ENCODE measurements at regions not wholly inside any gene's neighbourhood (a gene's known extent, or its start where the extent isn't known, plus 50 kb on each side); places are given as distances from the start of the nearest gene placed in this dataset.

GRCh38 chr2:150548527-150548926, 61.1 kb upstream of the RND3 start:
- ChIA-PET POLR2A (no interaction called here), CTCF (interaction anchor here (0.5 to 1.1 kb wide), 5 partner anchors 10 to 953 kb away, joined by 3 to 5 read pairs (median 4); no protein-coding TSS in a partner anchor)
- Histone ChIP-seq H3K36me3 (ENCODE audit: control insufficient read depth, insufficient read depth, low read length) (no peaks in the 10 kb centered on the region), H3K9me3 (no peaks in the 10 kb centered on the region), H3K27me3 (replicated peaks; ENCODE audit: control insufficient read depth, insufficient read depth, low read length) (no peaks in the 10 kb centered on the region), H3K4me1 (peaks cover 5% of the 10 kb centered on the region; the same call in 1 of the 2 replicates), H3K4me3 (ENCODE audit: low read depth, low read length) (no peak overlapping the region)
- TF ChIP-seq CTCF (IDR thresholded peaks at IDR 0.05; ENCODE audit: insufficient read depth in 1 of 2, low read depth in 1 of 2, low read length in 1 of 2, severe bottlenecking in 1 of 2, unreplicated experiment in 1 of 2), result peak; percentile 54 to 63
- H3K27ac Mint-ChIP-seq (ENCODE audit: unreplicated experiment), result no peak overlapping the region
- H3K27me3 Mint-ChIP-seq (ENCODE audit: insufficient read depth, unreplicated experiment), result no peaks in the 10 kb centered on the region
- BruUV-seq (replicated peaks), result no TSS peak
- no peaks in the 10 kb centered on the region for H3K4me1 Mint-ChIP-seq (ENCODE audit: low read depth, unreplicated experiment)
- intact Hi-C loops (cut with micrococcal nuclease; ENCODE audit: unreplicated experiment), result no loop called here
- peak in 1 of 2 experiments; percentile 30 for DNase-seq
- no peaks in the 10 kb centered on the region for H3K9me3 Mint-ChIP-seq (ENCODE audit: unreplicated experiment)
- H3K36me3 Mint-ChIP-seq (ENCODE audit: insufficient read depth, unreplicated experiment), result no peaks in the 10 kb centered on the region
- no peak overlapping the region for H3K4me3 Mint-ChIP-seq (ENCODE audit: unreplicated experiment)

GRCh38 chr2:150545916-150546315, 58.4 kb upstream of the RND3 start:
- Histone ChIP-seq H3K4me3 (ENCODE audit: low read depth, low read length) (no peak overlapping the region), H3K4me1 (no peaks in the 10 kb centered on the region), H3K9me3 (0 out of 2 replicates have a peak, but pooled peaks cover 2% of the 10 kb centered on the region), H3K36me3 (ENCODE audit: control insufficient read depth, insufficient read depth, low read length) (no peaks in the 10 kb centered on the region), H3K27me3 (replicated peaks; ENCODE audit: control insufficient read depth, insufficient read depth, low read length) (no peaks in the 10 kb centered on the region)
- DNase-seq, result no peak
- TF ChIP-seq CTCF (IDR thresholded peaks at IDR 0.05; ENCODE audit: insufficient read depth in 1 of 2, low read depth in 1 of 2, low read length in 1 of 2, severe bottlenecking in 1 of 2, unreplicated experiment in 1 of 2), result no peak
- Mint-ChIP-seq H3K27ac (ENCODE audit: unreplicated experiment) (no peak overlapping the region), H3K27me3 (ENCODE audit: insufficient read depth, unreplicated experiment) (no peaks in the 10 kb centered on the region), H3K36me3 (ENCODE audit: insufficient read depth, unreplicated experiment) (no peaks in the 10 kb centered on the region), H3K4me1 (ENCODE audit: low read depth, unreplicated experiment) (no peaks in the 10 kb centered on the region), H3K9me3 (ENCODE audit: unreplicated experiment) (no peaks in the 10 kb centered on the region), H3K4me3 (ENCODE audit: unreplicated experiment) (no peak overlapping the region)
- no TSS peak for BruUV-seq (replicated peaks)
- POLR2A ChIA-PET, result no interaction called here
- intact Hi-C loops (cut with micrococcal nuclease; ENCODE audit: unreplicated experiment), result no loop called here
- CTCF ChIA-PET, result no interaction called here

- Histone ChIP-seq H3K4me1 (no peaks in the 10 kb centered on the region), H3K27me3 (replicated peaks; ENCODE audit: control insufficient read depth, insufficient read depth, low read length) (no peaks in the 10 kb centered on the region), H3K36me3 (ENCODE audit: control insufficient read depth, insufficient read depth, low read length) (no peaks in the 10 kb centered on the region), H3K4me3 (ENCODE audit: low read depth, low read length) (no peak overlapping the region), H3K9me3 (0 out of 2 replicates have a peak, but pooled peaks cover 2% of the 10 kb centered on the region)
- no peaks in the 10 kb centered on the region for H3K36me3 Mint-ChIP-seq (ENCODE audit: insufficient read depth, unreplicated experiment)
- no TSS peak for BruUV-seq (replicated peaks)
- CTCF ChIA-PET, result no interaction called here
- no peaks in the 10 kb centered on the region for H3K27me3 Mint-ChIP-seq (ENCODE audit: insufficient read depth, unreplicated experiment)
- no peak overlapping the region for H3K4me3 Mint-ChIP-seq (ENCODE audit: unreplicated experiment)
- H3K4me1 Mint-ChIP-seq (ENCODE audit: low read depth, unreplicated experiment), result no peaks in the 10 kb centered on the region
- no peaks in the 10 kb centered on the region for H3K9me3 Mint-ChIP-seq (ENCODE audit: unreplicated experiment)
- H3K27ac Mint-ChIP-seq (ENCODE audit: unreplicated experiment), result no peak overlapping the region
- DNase-seq, result no peak
- intact Hi-C loops (cut with micrococcal nuclease; ENCODE audit: unreplicated experiment), result no loop called here
- TF ChIP-seq CTCF (IDR thresholded peaks at IDR 0.05; ENCODE audit: insufficient read depth in 1 of 2, low read depth in 1 of 2, low read length in 1 of 2, severe bottlenecking in 1 of 2, unreplicated experiment in 1 of 2), result no peak
- POLR2A ChIA-PET, result no interaction called here
Measured at GRCh38 chr2:150544731-150545130, 57.3 kb upstream of the RND3 start.
